Transverse colon (tissue), 4 donors: ENCODE measurements at regions not wholly inside any gene's neighbourhood (a gene's known extent, or its start where the extent isn't known, plus 50 kb on each side); places are given as distances from the start of the nearest gene placed in this dataset.

Source experiments
- CTCF ChIP-seq, 5 experiments: fragments of 200-600 bp in 3 of 5; fragments of 450-650 bp in 2 of 5; sonication (generic) in 3 of 5; IDR thresholded peaks; 1 replicate in 2 of 5; 2 replicates in 3 of 5; pipeline ENCODE4 v1.5.1; 2016 to 2017; ENCODE audit warnings: antibody characterized with exemption in 5 of 5, inconsistent platforms in 3 of 5, mild to moderate bottlenecking in 2 of 5, moderate library complexity in 1 of 5
- POLR2AphosphoS5 ChIP-seq, 3 donors: sonication (generic); formaldehyde crosslinking; IDR thresholded peaks; one replicate each; pipeline ENCODE4 v1.6.1; 2016; ENCODE audit warnings: antibody characterized with exemption in 3 of 3

- TF ChIP-seq POLR2AphosphoS5 (IDR thresholded peaks at IDR 0.05): no peak
- no peak for TF ChIP-seq CTCF (IDR thresholded peaks at IDR 0.05)
These were observed 215.5 kb downstream of the KLF12 start for GRCh38 chr13:73918691-73919090.
